GM12864 (cell line): ENCODE measurements at regions not wholly inside any gene's neighbourhood (a gene's known extent, or its start where the extent isn't known, plus 50 kb on each side); places are given as distances from the start of the nearest gene placed in this dataset.

ENCODE experiments used
- DNase-seq: peaks from one replicate; pipeline ENCODE4 v3.0.0-alpha.2; 2011; ENCODE audit warnings: low read depth
- H3K4me3 ChIP-seq: 2 replicates; pipeline ENCODE4 v1.5.1; 2011; ENCODE audit warnings: mild to moderate bottlenecking, low read depth, low read length, control low read depth
- TF ChIP-seq, protein P1 (sequence below): IDR thresholded peaks from 2 replicates; pipeline ENCODE4 v1.5.1; 2011; ENCODE audit warnings: low read depth, mild to moderate bottlenecking, moderate library complexity, low read length, control low read depth, inconsistent platforms; ENCODE audit errors: missing control alignments

DNA sequence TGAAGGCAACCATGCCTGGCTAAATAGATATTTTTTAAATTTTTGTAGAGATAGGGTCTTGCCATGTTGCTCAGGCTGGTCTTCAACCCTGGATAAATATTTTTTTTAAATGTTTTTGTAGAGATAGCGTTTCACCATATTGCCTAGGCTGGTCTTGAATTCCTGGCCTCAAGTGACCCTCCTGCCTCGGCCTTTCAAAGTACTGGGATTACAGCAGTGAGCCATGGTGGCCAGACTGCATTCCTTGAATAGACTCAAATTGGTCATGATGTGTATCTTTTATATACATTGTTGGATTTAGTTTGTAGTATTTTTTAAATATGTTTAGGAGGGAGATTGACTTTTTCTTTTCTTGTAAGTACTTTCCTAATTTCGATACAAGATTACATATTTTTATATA is 325.7 kb upstream of the C11orf87 start:
- TF ChIP-seq, protein P1, sequence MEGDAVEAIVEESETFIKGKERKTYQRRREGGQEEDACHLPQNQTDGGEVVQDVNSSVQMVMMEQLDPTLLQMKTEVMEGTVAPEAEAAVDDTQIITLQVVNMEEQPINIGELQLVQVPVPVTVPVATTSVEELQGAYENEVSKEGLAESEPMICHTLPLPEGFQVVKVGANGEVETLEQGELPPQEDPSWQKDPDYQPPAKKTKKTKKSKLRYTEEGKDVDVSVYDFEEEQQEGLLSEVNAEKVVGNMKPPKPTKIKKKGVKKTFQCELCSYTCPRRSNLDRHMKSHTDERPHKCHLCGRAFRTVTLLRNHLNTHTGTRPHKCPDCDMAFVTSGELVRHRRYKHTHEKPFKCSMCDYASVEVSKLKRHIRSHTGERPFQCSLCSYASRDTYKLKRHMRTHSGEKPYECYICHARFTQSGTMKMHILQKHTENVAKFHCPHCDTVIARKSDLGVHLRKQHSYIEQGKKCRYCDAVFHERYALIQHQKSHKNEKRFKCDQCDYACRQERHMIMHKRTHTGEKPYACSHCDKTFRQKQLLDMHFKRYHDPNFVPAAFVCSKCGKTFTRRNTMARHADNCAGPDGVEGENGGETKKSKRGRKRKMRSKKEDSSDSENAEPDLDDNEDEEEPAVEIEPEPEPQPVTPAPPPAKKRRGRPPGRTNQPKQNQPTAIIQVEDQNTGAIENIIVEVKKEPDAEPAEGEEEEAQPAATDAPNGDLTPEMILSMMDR, result no peak
- H3K4me3 ChIP-seq, result no peak overlapping the region
- DNase-seq, result no peak

DNA sequence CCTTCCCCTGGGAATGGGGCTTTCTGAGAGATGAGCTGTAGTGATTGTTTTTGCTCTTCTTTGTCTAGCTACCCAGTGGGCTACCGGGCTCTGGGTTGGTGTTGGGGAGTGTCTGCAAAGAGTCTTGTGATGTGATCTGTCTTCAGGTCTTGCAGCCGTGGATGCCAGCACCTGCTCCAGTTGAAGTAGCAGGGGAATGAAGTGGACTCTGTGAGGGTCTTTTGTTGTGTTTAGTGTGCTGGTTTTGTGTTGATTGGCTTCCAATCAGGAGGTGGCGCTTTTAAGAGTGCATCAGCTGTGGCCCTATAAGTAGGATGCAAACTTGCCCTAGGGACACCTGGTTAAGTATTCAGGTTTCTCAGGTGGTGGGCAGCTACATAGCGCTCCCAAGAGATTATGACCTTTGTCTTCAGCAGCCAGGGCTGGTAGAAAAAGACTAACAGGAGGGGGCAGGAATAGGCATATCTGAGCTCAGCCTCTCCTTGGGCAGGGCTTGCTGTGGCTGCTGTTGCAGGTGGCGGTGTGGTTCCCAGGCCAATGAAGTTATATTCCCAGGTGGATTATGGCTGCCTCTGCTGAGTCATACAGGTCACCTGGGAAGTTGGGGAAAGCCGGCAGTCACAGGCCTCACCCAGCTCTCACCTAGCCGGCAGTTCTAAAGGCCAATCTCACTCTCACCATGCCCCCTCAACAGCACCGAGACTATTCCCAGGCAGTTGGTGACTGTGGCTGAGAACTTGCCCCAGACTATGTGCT is 315.7 kb upstream of the C11orf87 start:
- no peak for DNase-seq
- TF ChIP-seq, protein P1, result no peak
- H3K4me3 ChIP-seq, result no peak overlapping the region

DNA sequence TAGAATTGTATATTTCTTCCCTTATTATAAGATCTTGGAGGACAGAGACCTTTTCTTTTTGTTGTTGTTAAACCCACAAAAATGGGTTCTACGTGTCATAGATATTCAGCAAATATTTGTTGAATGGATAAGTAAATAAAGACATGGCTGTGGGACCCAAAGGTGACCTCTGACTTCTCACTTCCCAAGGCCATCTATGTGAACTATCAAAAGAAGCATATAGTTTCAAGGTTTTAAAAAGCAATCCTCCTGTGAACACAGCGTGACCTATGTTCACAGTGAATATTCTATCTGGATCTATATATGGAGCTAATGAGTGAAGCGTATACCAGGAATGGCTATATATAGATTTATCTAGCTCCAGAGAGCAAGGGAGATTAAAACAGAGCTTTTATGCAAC is 312.8 kb upstream of the C11orf87 start:
- DNase-seq, result no peak
- H3K4me3 ChIP-seq, result no peak overlapping the region
- TF ChIP-seq, protein P1, result no peak

DNA sequence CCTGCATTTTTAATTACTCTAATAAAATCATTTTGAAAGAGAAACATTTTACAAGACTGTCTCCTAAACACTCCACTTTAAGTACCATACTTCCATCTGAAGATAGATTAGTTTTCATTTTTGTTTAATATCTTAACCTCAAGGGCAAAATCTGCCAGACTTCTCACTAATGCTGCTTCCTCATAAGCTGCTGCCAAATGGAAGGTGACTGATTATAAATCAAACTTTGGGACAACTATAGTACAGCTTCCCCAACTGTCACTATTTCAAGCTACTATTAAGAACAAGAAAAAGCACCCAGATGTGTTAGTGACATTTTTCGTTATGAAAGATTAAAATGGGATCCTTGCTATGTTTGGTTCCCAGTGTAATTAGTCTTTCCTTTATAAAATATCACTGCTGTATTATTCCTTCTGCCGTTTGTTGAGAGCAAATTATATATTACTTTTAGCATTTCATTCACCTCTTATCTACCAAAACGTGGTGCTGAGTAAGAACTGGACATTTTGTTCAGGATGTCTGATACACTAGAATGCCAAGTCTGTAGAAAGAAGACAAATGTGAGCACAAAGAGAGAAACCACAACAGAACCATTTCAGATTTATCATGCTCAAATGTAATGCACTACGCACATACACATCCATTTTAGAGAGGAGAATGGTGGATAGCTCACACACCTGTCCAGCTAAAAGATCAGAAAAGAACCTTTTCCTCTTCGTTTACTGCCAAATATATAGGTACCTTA is 312.2 kb upstream of the C11orf87 start:
- no peak overlapping the region for H3K4me3 ChIP-seq
- no peak for DNase-seq
- TF ChIP-seq, protein P1, result no peak

DNA sequence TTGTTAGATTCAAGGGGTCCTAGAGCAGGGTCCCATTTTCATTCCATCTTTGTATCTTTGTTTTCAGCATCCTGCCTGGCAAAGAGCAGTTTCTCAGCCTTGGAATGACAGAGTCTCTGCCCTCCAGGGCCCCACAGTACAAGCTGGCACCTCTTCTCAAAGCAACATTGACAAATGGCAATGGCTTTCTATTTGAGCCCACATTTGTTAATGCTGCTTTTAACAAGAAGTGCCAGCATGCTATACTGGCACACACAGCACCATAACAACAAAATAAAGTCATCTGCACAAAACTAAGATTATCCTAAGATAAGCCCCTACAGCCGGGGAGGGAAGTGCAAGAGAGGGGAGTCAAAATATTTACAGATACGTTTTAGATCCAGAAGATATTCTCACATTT is 309.7 kb upstream of the C11orf87 start:
- DNase-seq, result no peak
- TF ChIP-seq, protein P1, result no peak
- no peak overlapping the region for H3K4me3 ChIP-seq

DNA sequence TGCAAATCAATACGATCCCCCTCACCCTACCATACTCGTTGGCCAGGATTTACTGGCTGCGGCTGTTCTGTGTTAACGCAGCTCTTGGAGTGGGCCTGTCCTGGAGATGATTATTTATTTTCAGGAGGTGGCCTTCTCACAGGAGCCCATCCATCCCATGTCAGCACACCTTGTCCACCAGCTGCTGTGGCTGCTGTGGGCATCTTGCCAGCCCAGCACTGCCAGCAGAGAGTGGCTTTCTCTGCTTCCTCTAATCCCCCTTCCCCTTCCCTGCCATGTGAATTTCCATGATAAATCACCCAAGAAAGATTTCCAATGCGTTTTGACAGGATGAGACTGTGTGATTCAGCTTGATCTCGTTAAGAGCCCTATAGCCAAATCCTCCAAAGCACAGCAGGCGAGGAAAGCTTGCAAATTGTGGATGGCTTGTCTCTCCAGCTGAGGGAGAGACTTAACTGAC is 309.1 kb upstream of the C11orf87 start:
- TF ChIP-seq, protein P1, result no peak
- DNase-seq, result no peak
- H3K4me3 ChIP-seq, result no peak overlapping the region
